Ishikawa (cell line): ENCODE measurements at regions not wholly inside any gene's neighbourhood (a gene's known extent, or its start where the extent isn't known, plus 50 kb on each side); places are given as distances from the start of the nearest gene placed in this dataset.

Experiments
- CEBPB ChIP-seq: IDR thresholded peaks from 2 replicates; pipeline ENCODE4 v1.6.1; 2012
- CREB1 ChIP-seq: IDR thresholded peaks from 2 replicates; pipeline ENCODE4 v1.6.1; 2012; ENCODE audit warnings: low read depth
- EGR1 ChIP-seq: IDR thresholded peaks from 2 replicates; pipeline ENCODE4 v1.6.1; 2012
- EP300 ChIP-seq: IDR thresholded peaks from 2 replicates; pipeline ENCODE4 v1.6.1; 2012; ENCODE audit warnings: borderline replicate concordance
- FOXM1 ChIP-seq: IDR thresholded peaks from 2 replicates; pipeline ENCODE4 v1.6.1; 2012; ENCODE audit warnings: low read depth, borderline replicate concordance
- RAD21 ChIP-seq: IDR thresholded peaks from 2 replicates; pipeline ENCODE4 v1.6.1; 2012; ENCODE audit warnings: low read depth
- TAF1 ChIP-seq: IDR thresholded peaks from 2 replicates; pipeline ENCODE4 v1.6.1; 2012; ENCODE audit warnings: low read depth, mild to moderate bottlenecking
- TCF12 ChIP-seq: IDR thresholded peaks from 2 replicates; pipeline ENCODE4 v1.6.1; 2012; ENCODE audit warnings: low read depth
- TEAD4 ChIP-seq: IDR thresholded peaks from 2 replicates; pipeline ENCODE4 v1.6.1; 2012
- YY1 ChIP-seq: IDR thresholded peaks from 2 replicates; pipeline ENCODE4 v1.6.1; 2012; ENCODE audit warnings: low read depth
- ZBTB7A ChIP-seq: IDR thresholded peaks from 2 replicates; pipeline ENCODE4 v1.6.1; 2012; ENCODE audit warnings: low read depth
- TF ChIP-seq, protein P1 (sequence below): IDR thresholded peaks from 2 replicates; pipeline ENCODE4 v1.6.1; 2012
- TF ChIP-seq, protein P2 (sequence below): IDR thresholded peaks from 2 replicates; pipeline ENCODE4 v1.6.1; 2012
- TF ChIP-seq, protein P3 (sequence below): IDR thresholded peaks from 2 replicates; pipeline ENCODE4 v1.6.1; 2012; ENCODE audit warnings: low read depth, mild to moderate bottlenecking

DNA sequence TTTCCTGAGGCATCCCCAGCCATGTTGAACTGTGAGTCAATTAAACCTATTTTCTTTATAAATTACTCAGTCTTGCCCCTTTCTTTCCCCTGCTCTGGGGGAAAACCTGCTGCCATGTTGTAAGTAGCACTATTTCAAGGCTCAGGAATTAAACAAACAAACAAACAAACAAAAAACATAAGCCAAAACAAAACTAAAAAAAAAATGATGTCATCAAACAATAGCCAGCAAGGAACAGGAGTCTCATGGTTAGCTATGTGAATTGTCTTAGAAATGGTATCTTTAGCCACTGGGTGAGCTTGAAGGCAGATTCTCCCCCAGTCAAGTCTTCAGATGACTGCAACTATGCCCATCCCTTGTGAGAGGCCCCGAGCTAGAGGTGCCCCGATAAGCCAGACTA, 823.4 kb upstream of the ZEB2 start:
- TF ChIP-seq CREB1: no peak
- TF ChIP-seq TAF1: no peak
- TF ChIP-seq CEBPB: no peak
- TF ChIP-seq EGR1: no peak
- TF ChIP-seq, protein P1, sequence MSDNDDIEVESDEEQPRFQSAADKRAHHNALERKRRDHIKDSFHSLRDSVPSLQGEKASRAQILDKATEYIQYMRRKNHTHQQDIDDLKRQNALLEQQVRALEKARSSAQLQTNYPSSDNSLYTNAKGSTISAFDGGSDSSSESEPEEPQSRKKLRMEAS: no peak
- TF ChIP-seq ZBTB7A: no peak
- TF ChIP-seq TEAD4: no peak
- no peak for TF ChIP-seq YY1
- TF ChIP-seq, protein P2, sequence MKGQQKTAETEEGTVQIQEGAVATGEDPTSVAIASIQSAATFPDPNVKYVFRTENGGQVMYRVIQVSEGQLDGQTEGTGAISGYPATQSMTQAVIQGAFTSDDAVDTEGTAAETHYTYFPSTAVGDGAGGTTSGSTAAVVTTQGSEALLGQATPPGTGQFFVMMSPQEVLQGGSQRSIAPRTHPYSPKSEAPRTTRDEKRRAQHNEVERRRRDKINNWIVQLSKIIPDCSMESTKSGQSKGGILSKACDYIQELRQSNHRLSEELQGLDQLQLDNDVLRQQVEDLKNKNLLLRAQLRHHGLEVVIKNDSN: no peak
- TF ChIP-seq, protein P3, sequence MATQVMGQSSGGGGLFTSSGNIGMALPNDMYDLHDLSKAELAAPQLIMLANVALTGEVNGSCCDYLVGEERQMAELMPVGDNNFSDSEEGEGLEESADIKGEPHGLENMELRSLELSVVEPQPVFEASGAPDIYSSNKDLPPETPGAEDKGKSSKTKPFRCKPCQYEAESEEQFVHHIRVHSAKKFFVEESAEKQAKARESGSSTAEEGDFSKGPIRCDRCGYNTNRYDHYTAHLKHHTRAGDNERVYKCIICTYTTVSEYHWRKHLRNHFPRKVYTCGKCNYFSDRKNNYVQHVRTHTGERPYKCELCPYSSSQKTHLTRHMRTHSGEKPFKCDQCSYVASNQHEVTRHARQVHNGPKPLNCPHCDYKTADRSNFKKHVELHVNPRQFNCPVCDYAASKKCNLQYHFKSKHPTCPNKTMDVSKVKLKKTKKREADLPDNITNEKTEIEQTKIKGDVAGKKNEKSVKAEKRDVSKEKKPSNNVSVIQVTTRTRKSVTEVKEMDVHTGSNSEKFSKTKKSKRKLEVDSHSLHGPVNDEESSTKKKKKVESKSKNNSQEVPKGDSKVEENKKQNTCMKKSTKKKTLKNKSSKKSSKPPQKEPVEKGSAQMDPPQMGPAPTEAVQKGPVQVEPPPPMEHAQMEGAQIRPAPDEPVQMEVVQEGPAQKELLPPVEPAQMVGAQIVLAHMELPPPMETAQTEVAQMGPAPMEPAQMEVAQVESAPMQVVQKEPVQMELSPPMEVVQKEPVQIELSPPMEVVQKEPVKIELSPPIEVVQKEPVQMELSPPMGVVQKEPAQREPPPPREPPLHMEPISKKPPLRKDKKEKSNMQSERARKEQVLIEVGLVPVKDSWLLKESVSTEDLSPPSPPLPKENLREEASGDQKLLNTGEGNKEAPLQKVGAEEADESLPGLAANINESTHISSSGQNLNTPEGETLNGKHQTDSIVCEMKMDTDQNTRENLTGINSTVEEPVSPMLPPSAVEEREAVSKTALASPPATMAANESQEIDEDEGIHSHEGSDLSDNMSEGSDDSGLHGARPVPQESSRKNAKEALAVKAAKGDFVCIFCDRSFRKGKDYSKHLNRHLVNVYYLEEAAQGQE: no peak

DNA sequence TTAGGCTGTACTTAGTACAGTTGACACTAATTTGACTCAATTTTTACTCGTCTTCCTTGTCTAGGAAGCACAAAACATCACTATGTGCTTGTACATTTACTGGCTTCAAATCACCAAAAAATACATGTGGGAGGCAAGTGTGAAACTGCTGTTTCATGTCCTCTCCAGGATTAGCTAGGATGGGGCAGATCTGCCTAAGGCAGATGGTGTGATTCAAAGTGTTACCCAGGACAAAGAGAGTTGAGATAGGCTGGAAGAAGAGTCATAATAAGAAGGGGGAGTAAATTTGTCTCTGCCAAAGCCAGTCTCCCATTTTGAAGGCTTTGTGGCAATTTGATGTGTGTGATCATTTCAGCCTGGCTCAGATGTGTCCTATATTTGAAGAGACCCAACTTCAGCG, 821.6 kb upstream of the ZEB2 start:
- TF ChIP-seq CREB1: no peak
- no peak for TF ChIP-seq YY1
- TF ChIP-seq, protein P2: no peak
- TF ChIP-seq CEBPB: no peak
- TF ChIP-seq, protein P1: no peak
- TF ChIP-seq RAD21: no peak
- no peak for TF ChIP-seq ZBTB7A

DNA sequence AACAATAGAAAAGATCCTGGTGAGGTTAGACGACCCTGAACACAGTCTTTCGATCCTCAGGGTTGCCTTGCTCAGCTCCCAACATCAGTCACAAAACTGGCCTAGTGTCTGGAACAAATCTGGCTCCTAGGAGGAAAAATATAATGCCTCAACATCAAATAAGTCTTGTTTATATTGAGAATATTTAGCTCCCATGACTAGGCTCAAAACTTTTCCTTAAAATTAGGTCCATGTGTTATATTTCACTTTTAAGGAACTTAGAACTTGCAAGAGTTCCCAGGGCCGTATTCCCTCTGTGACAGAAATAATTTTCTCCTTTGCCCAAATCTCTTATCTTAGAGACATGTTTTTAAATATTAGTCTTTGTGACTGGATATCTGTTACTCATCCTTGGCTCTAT, 819.7 kb upstream of the ZEB2 start:
- TF ChIP-seq CREB1 (no peak), TAF1 (no peak), ZBTB7A (no peak)

DNA sequence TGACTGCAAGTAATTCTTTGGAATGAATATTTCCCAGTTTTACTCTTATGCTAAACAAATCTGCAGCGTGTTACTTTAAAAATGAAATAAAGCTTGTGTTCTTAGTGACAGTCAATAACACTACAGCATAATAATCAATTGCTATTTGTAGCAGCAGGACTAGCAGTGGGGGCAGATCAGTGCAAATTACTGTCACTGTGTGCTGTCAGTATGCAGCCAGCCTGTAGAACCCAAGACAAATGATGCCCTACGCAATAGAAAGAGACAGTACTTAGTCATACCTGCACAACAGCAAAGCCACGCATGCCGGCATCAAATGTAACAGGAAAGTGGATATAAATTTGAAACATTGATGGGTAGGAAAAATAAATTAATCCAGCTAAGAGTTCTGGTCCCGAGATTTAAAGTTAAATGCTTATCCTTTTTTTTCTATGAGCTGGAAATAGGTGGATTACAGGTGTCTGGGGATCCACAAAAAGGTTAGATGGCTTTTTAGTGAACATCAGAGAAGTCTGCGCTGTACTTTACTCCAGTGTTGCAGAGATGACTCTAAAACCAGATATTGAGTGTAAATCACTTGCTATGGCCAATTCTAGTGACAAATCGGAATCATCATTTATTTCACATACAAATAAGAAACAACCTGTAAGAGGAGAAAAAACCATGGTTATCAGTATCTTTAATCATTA, 812.4 kb upstream of the ZEB2 start:
- TF ChIP-seq RAD21 (no peak), EP300 (no peak), TCF12 (no peak), CEBPB (no peak), EGR1 (no peak), TAF1 (no peak), ZBTB7A (no peak), YY1 (no peak), TEAD4 (no peak), CREB1 (no peak), FOXM1 (no peak)
- TF ChIP-seq, protein P1: no peak
- TF ChIP-seq, protein P3: no peak
- TF ChIP-seq, protein P2: no peak

DNA sequence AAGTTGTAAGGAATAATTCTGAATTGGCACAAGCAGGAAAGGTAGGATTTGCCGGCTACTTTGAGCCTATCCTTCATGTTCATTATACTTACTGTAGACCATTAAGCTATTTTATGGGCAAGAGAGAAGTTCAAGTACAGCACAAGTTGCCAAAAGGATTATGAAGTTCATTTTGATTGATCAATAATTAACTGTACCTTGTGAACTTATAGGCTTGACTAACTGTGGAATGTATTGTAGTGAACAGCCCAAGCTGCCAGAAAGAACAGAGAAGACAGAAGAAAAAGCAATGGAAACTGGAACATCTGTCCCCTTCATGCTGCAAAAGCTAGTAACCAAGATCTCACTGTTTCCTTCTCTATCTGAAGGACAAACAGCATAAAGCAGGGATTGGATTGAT, 810.1 kb upstream of the ZEB2 start:
- TF ChIP-seq CREB1 (no peak), TAF1 (no peak), TCF12 (no peak), CEBPB (no peak), TEAD4 (no peak), EGR1 (no peak), EP300 (no peak)
- TF ChIP-seq, protein P2: no peak
- TF ChIP-seq, protein P3: no peak
